ENCODE measurements at regions not wholly inside any gene's neighbourhood (a gene's known extent, or its start where the extent isn't known, plus 50 kb on each side); places are given as distances from the start of the nearest gene placed in this dataset.

- no peak for DNase-seq (ENCODE audit: low spot score)
- H3K27ac ChIP-seq = no peak overlapping the region
- POLR2A ChIA-PET (ENCODE audit: low non-redundant PET) = no interaction called here
- no peak for TF ChIP-seq CTCF (conservative IDR thresholded peaks at IDR 0.05; ENCODE audit: low read depth)
- CTCF ChIA-PET = no interaction called here
Observed at GRCh38 chr5:123269851-123270250, 153.4 kb downstream of the CEP120 start.

- TF ChIP-seq CTCF (conservative IDR thresholded peaks at IDR 0.05; ENCODE audit: low read depth) = no peak
- ChIA-PET POLR2A (ENCODE audit: low non-redundant PET) (no interaction called here), CTCF (no interaction called here)
- no peak for DNase-seq (ENCODE audit: low spot score)
- no peak overlapping the region for H3K27ac ChIP-seq
Observed at GRCh38 chr5:123269436-123269835, 153.8 kb downstream of the CEP120 start.

- no peak for TF ChIP-seq CTCF (conservative IDR thresholded peaks at IDR 0.05; ENCODE audit: low read depth)
- DNase-seq (ENCODE audit: low spot score) = no peak
- POLR2A ChIA-PET (ENCODE audit: low non-redundant PET) = no interaction called here
- CTCF ChIA-PET = no interaction called here
- H3K27ac ChIP-seq = no peak overlapping the region
Observed at GRCh38 chr5:123266365-123266764, 156.8 kb downstream of the CEP120 start.

- CTCF ChIA-PET = interaction anchor here (0.6 kb wide), 1 partner anchor 10 kb away, joined by 3 read pairs; no protein-coding TSS in a partner anchor
- DNase-seq (ENCODE audit: low spot score) = no peak
- H3K27ac ChIP-seq = no peak overlapping the region
- no peak for TF ChIP-seq CTCF (conservative IDR thresholded peaks at IDR 0.05; ENCODE audit: low read depth)
- POLR2A ChIA-PET (ENCODE audit: low non-redundant PET) = no interaction called here
Observed at GRCh38 chr5:123265551-123265950, 157.7 kb downstream of the CEP120 start.

GRCh38 chr5:123264394-123264793 is 158.8 kb downstream of the CEP120 start:
- no peak for DNase-seq (ENCODE audit: low spot score)
- POLR2A ChIA-PET (ENCODE audit: low non-redundant PET) = no interaction called here
- CTCF ChIA-PET = interaction anchor here (0.7 kb wide), 1 partner anchor 78 kb away, joined by 3 read pairs; no protein-coding TSS in a partner anchor
- H3K27ac ChIP-seq = no peak overlapping the region
- TF ChIP-seq CTCF (conservative IDR thresholded peaks at IDR 0.05; ENCODE audit: low read depth) = no peak

GRCh38 chr5:123263859-123264258 is 159.3 kb downstream of the CEP120 start:
- no peak for DNase-seq (ENCODE audit: low spot score)
- CTCF ChIA-PET = no interaction called here
- POLR2A ChIA-PET (ENCODE audit: low non-redundant PET) = no interaction called here
- no peak overlapping the region for H3K27ac ChIP-seq
- TF ChIP-seq CTCF (conservative IDR thresholded peaks at IDR 0.05; ENCODE audit: low read depth) = no peak

Measured in RWPE1 (cell line).